ENCODE measurements at regions not wholly inside any gene's neighbourhood (a gene's known extent, or its start where the extent isn't known, plus 50 kb on each side); places are given as distances from the start of the nearest gene placed in this dataset.

- no peak for DNase-seq
These were observed 179.1 kb downstream of the RSL24D1 start for GRCh38 chr15:55017635-55018034.

GRCh38 chr15:55016225-55016624, 180.5 kb downstream of the RSL24D1 start:
- DNase-seq, result no peak

- DNase-seq, result no peak
These were observed 181.7 kb downstream of the RSL24D1 start for GRCh38 chr15:55015093-55015445.

- no peak for DNase-seq
These were observed 182.2 kb downstream of the RSL24D1 start for GRCh38 chr15:55014391-55015092.

- no peak for DNase-seq
These were observed 188.3 kb downstream of the RSL24D1 start for GRCh38 chr15:55008421-55008820.

- no peak for DNase-seq
These were observed 189.2 kb downstream of the RSL24D1 start for GRCh38 chr15:55007561-55007960.

- no peak for DNase-seq
These were observed 191.1 kb downstream of the RSL24D1 start for GRCh38 chr15:55005679-55006078.

GRCh38 chr15:55003965-55004873, 192.5 kb downstream of the RSL24D1 start:
- no peak for DNase-seq

- DNase-seq, result no peak
These were observed 198.1 kb downstream of the RSL24D1 start for GRCh38 chr15:54998661-54999060.

GRCh38 chr15:54990793-54991192, 205.9 kb downstream of the RSL24D1 start:
- DNase-seq, result no peak

- DNase-seq, result no peak
These were observed 208.9 kb downstream of the RSL24D1 start for GRCh38 chr15:54987881-54988280.

GRCh38 chr15:54979964-54980363, 216.8 kb downstream of the RSL24D1 start:
- no peak for DNase-seq

- no peak for DNase-seq
These were observed 234.1 kb downstream of the RSL24D1 start for GRCh38 chr15:54962637-54963036.

GRCh38 chr15:54960266-54960665, 236.5 kb downstream of the RSL24D1 start:
- no peak for DNase-seq

GRCh38 chr15:54941417-54941816, 255.3 kb downstream of the RSL24D1 start:
- DNase-seq, result no peak

- DNase-seq, result no peak
These were observed 279.4 kb downstream of the RSL24D1 start for GRCh38 chr15:54917312-54917711.

- DNase-seq, result no peak
These were observed 281.4 kb downstream of the RSL24D1 start for GRCh38 chr15:54915380-54915779.

GRCh38 chr15:54884312-54884711, 312.4 kb downstream of the RSL24D1 start:
- DNase-seq, result no peak

- DNase-seq, result no peak
These were observed 336.8 kb downstream of the RSL24D1 start for GRCh38 chr15:54859982-54860381.

- DNase-seq, result no peak
These were observed 342.1 kb downstream of the RSL24D1 start for GRCh38 chr15:54854667-54855066.

GRCh38 chr15:54850101-54850500, 346.6 kb downstream of the RSL24D1 start:
- DNase-seq, result no peak

GRCh38 chr15:54843006-54843405, 353.7 kb downstream of the RSL24D1 start:
- DNase-seq, result no peak

- no peak for DNase-seq
These were observed 354.9 kb downstream of the RSL24D1 start for GRCh38 chr15:54841701-54842305.
